HG03460 (cell line): ENCODE measurements at regions not wholly inside any gene's neighbourhood (a gene's known extent, or its start where the extent isn't known, plus 50 kb on each side); places are given as distances from the start of the nearest gene placed in this dataset.
"Not testable (repeated sequence)": the region's sequence is repeated elsewhere in the genome, so short reads cannot be mapped to it uniquely, and the experiment has no call there.

Source experiments
- ATAC-seq: cut with Tn5 transposase; IDR thresholded peaks from one replicate; pipeline ENCODE4 v1.9.1; 2021; ENCODE audit not compliant: unreplicated experiment

- ATAC-seq = no peak
Observed at GRCh38 chr4:60432911-60433310, 767.2 kb upstream of the ADGRL3 start.

GRCh38 chr4:60443068-60443467 lies 757.1 kb upstream of the ADGRL3 start:
- ATAC-seq = no peak

GRCh38 chr4:60443796-60444195 lies 756.3 kb upstream of the ADGRL3 start:
- ATAC-seq = no peak

GRCh38 chr4:60450054-60450453 lies 750.1 kb upstream of the ADGRL3 start:
- no peak for ATAC-seq

GRCh38 chr4:60452266-60452665 lies 747.9 kb upstream of the ADGRL3 start:
- no peak for ATAC-seq

GRCh38 chr4:60455380-60455779 lies 744.7 kb upstream of the ADGRL3 start:
- no peak for ATAC-seq

- ATAC-seq = no peak
Observed at GRCh38 chr4:60461551-60461950, 738.6 kb upstream of the ADGRL3 start.

- ATAC-seq = no peak
Observed at GRCh38 chr4:60463857-60464502, 736.1 kb upstream of the ADGRL3 start.

GRCh38 chr4:60482921-60483351 lies 717.2 kb upstream of the ADGRL3 start:
- ATAC-seq = no peak

- no peak for ATAC-seq
Observed at GRCh38 chr4:60485276-60485675, 714.9 kb upstream of the ADGRL3 start.

- ATAC-seq = not testable (repeated sequence)
Observed at GRCh38 chr4:60487118-60487761, 712.9 kb upstream of the ADGRL3 start.

GRCh38 chr4:60500810-60501209 lies 699.3 kb upstream of the ADGRL3 start:
- no peak for ATAC-seq

- ATAC-seq = no peak
Observed at GRCh38 chr4:60502733-60503132, 697.4 kb upstream of the ADGRL3 start.

GRCh38 chr4:60506061-60506460 lies 694.1 kb upstream of the ADGRL3 start:
- no peak for ATAC-seq

GRCh38 chr4:60522265-60522664 lies 677.9 kb upstream of the ADGRL3 start:
- ATAC-seq = no peak

GRCh38 chr4:60531776-60532379 lies 668.2 kb upstream of the ADGRL3 start:
- ATAC-seq = no peak

- no peak for ATAC-seq
Observed at GRCh38 chr4:60544981-60545380, 655.1 kb upstream of the ADGRL3 start.

GRCh38 chr4:60562334-60562733 lies 637.8 kb upstream of the ADGRL3 start:
- ATAC-seq = no peak

GRCh38 chr4:60565558-60565957 lies 634.6 kb upstream of the ADGRL3 start:
- no peak for ATAC-seq

- ATAC-seq = no peak
Observed at GRCh38 chr4:60575336-60575735, 624.8 kb upstream of the ADGRL3 start.

GRCh38 chr4:60579335-60579734 lies 620.8 kb upstream of the ADGRL3 start:
- no peak for ATAC-seq

- ATAC-seq = no peak
Observed at GRCh38 chr4:60581919-60582536, 618.1 kb upstream of the ADGRL3 start.
